HG03097 (cell line): ENCODE measurements at regions not wholly inside any gene's neighbourhood (a gene's known extent, or its start where the extent isn't known, plus 50 kb on each side); places are given as distances from the start of the nearest gene placed in this dataset.
"Not testable (repeated sequence)": the region's sequence is repeated elsewhere in the genome, so short reads cannot be mapped to it uniquely, and the experiment has no call there.

Experiments
- ATAC-seq: cut with Tn5 transposase; IDR thresholded peaks from one replicate; pipeline ENCODE4 v1.9.1; 2021; ENCODE audit not compliant: unreplicated experiment, low FRiP score

GRCh38 chr12:54799966-54800365, 54.4 kb upstream of the MUCL1 start:
- ATAC-seq: not testable (repeated sequence)

GRCh38 chr12:54798651-54799050, 55.7 kb upstream of the MUCL1 start:
- ATAC-seq: no peak

GRCh38 chr12:54796991-54797390, 57.3 kb upstream of the MUCL1 start:
- no peak for ATAC-seq

- ATAC-seq: no peak
Observed at GRCh38 chr12:54795644-54796043, 58.7 kb upstream of the MUCL1 start.

GRCh38 chr12:54786081-54786480, 68.2 kb upstream of the MUCL1 start:
- no peak for ATAC-seq

GRCh38 chr12:54784115-54784514, 70.2 kb upstream of the MUCL1 start:
- no peak for ATAC-seq

GRCh38 chr12:54777031-54777430, 77.3 kb upstream of the MUCL1 start:
- ATAC-seq: not testable (repeated sequence)

- no peak for ATAC-seq
Observed at GRCh38 chr12:54773593-54773992, 80.7 kb upstream of the MUCL1 start.

- no peak for ATAC-seq
Observed at GRCh38 chr12:54765652-54766051, 88.7 kb upstream of the MUCL1 start.

- no peak for ATAC-seq
Observed at GRCh38 chr12:54762390-54762789, 91.9 kb upstream of the MUCL1 start.

GRCh38 chr12:54759751-54760150, 94.6 kb upstream of the MUCL1 start:
- ATAC-seq: peak; percentile 56

- ATAC-seq: no peak
Observed at GRCh38 chr12:54751493-54751892, 102.8 kb upstream of the MUCL1 start.

GRCh38 chr12:54749191-54749818, 101.1 kb upstream of the DCD start:
- ATAC-seq: peak; percentile 56

GRCh38 chr12:54744590-54744989, 96.4 kb upstream of the DCD start:
- no peak for ATAC-seq

- no peak for ATAC-seq
Observed at GRCh38 chr12:54740882-54741281, 92.7 kb upstream of the DCD start.

GRCh38 chr12:54736549-54736948, 88.4 kb upstream of the DCD start:
- no peak for ATAC-seq

- no peak for ATAC-seq
Observed at GRCh38 chr12:54734196-54734950, 86.2 kb upstream of the DCD start.

GRCh38 chr12:54725233-54725843, 77.2 kb upstream of the DCD start:
- ATAC-seq: no peak

- no peak for ATAC-seq
Observed at GRCh38 chr12:54723379-54724256, 75.5 kb upstream of the DCD start.

GRCh38 chr12:54721312-54721711, 73.1 kb upstream of the DCD start:
- no peak for ATAC-seq

- ATAC-seq: no peak
Observed at GRCh38 chr12:54719691-54720090, 71.5 kb upstream of the DCD start.
